Naive B cell (primary cell): ENCODE measurements at regions not wholly inside any gene's neighbourhood (a gene's known extent, or its start where the extent isn't known, plus 50 kb on each side); places are given as distances from the start of the nearest gene placed in this dataset.

Source experiments
- ATAC-seq, 2 donors: fragments of 150-1000 bp; cut with Tn5 transposase; 2 replicates each; pipeline ENCODE4 v1.10.0; 2021; ENCODE audit warnings: low read depth in 2 of 2, mild to moderate bottlenecking in 2 of 2, moderate library complexity in 2 of 2
- DNase-seq: peaks from one replicate; pipeline ENCODE4 v3.0.0; 2022
- H3K27ac Mint-ChIP-seq, 6 donors: one replicate each; pipeline ENCODE4 v1.8.0; 2020 to 2022; ENCODE audit warnings: mild to moderate bottlenecking in 6 of 6, mixed read lengths in 6 of 6, moderate library complexity in 5 of 6, inconsistent platforms in 2 of 6
- H3K27me3 Mint-ChIP-seq, 3 donors: one replicate each; pipeline ENCODE4 v1.8.0; 2021 to 2022; ENCODE audit warnings: mixed read lengths in 3 of 3, mild to moderate bottlenecking in 1 of 3
- H3K36me3 Mint-ChIP-seq, 2 donors: one replicate each; pipeline ENCODE4 v1.8.0; 2020 to 2022; ENCODE audit warnings: mixed read lengths in 2 of 2, inconsistent platforms in 1 of 2, mild to moderate bottlenecking in 1 of 2
- H3K4me1 Mint-ChIP-seq, 3 donors: one replicate each; pipeline ENCODE4 v1.8.0; 2020 to 2022; ENCODE audit warnings: mixed read lengths in 3 of 3, inconsistent platforms in 1 of 3, mild to moderate bottlenecking in 1 of 3, moderate library complexity in 1 of 3
- H3K4me3 Mint-ChIP-seq, 8 donors: one replicate each; pipeline ENCODE4 v1.8.0; 2020 to 2022; ENCODE audit warnings: mild to moderate bottlenecking in 8 of 8, mixed read lengths in 8 of 8, moderate library complexity in 8 of 8, inconsistent platforms in 2 of 8
- H3K9me3 Mint-ChIP-seq, 7 donors: one replicate each; pipeline ENCODE4 v1.8.0; 2020 to 2022; ENCODE audit warnings: mixed read lengths in 7 of 7, mild to moderate bottlenecking in 5 of 7, inconsistent platforms in 2 of 7, moderate library complexity in 1 of 7

- Mint-ChIP-seq H3K27ac (no peak overlapping the region), H3K4me1 (no peaks in the 10 kb centered on the region), H3K4me3 (peak overlapping the region in 1 of 8 donors; percentile 65), H3K27me3 (peaks cover 0 to 11% (median 10%) of the 10 kb centered on the region in 3 donors), H3K9me3 (peaks cover 0 to 6% (median 0%) of the 10 kb centered on the region in 7 donors), H3K36me3 (no peaks in the 10 kb centered on the region)
- DNase-seq (no peak), ATAC-seq (no peak)
These were observed 150.0 kb upstream of the GDNF start for GRCh38 chr5:37989884-37990283.

GRCh38 chr5:37988454-37989046 lies 148.7 kb upstream of the GDNF start:
- no peak overlapping the region for H3K4me3 Mint-ChIP-seq
- H3K4me1 Mint-ChIP-seq: no peaks in the 10 kb centered on the region
- ATAC-seq: no peak

GRCh38 chr5:37984300-37984699 lies 144.5 kb upstream of the GDNF start:
- H3K4me3 Mint-ChIP-seq: no peak overlapping the region
- H3K4me1 Mint-ChIP-seq: no peaks in the 10 kb centered on the region
- peaks cover 0 to 24% (median 3%) of the 10 kb centered on the region in 7 donors for H3K9me3 Mint-ChIP-seq
- no peaks in the 10 kb centered on the region for H3K36me3 Mint-ChIP-seq
- DNase-seq: no peak
- no peaks in the 10 kb centered on the region for H3K27me3 Mint-ChIP-seq
- H3K27ac Mint-ChIP-seq: peak overlapping the region in 1 of 6 donors; percentile 24
- ATAC-seq: no peak

More at GRCh38 chr5:37988454-37989046, 148.7 kb upstream of the GDNF start:
- peaks cover 0 to 11% (median 10%) of the 10 kb centered on the region in 3 donors for H3K27me3 Mint-ChIP-seq
- no peak for DNase-seq
- peak overlapping the region in 1 of 6 donors; percentile 10 for H3K27ac Mint-ChIP-seq
- peaks cover 0 to 6% (median 0%) of the 10 kb centered on the region in 7 donors for H3K9me3 Mint-ChIP-seq
- no peaks in the 10 kb centered on the region for H3K36me3 Mint-ChIP-seq

GRCh38 chr5:37983463-37983862 lies 143.6 kb upstream of the GDNF start:
- no peak for ATAC-seq
- Mint-ChIP-seq H3K4me1 (no peaks in the 10 kb centered on the region), H3K36me3 (no peaks in the 10 kb centered on the region), H3K9me3 (peaks cover 0 to 32% (median 3%) of the 10 kb centered on the region in 7 donors), H3K27ac (no peak overlapping the region), H3K27me3 (no peaks in the 10 kb centered on the region), H3K4me3 (no peak overlapping the region)
- DNase-seq: no peak

GRCh38 chr5:37979559-37979958 lies 139.7 kb upstream of the GDNF start:
- H3K9me3 Mint-ChIP-seq: peaks cover 0 to 52% (median 6%) of the 10 kb centered on the region in 7 donors
- H3K27me3 Mint-ChIP-seq: peaks cover 0 to 4% (median 0%) of the 10 kb centered on the region in 3 donors
- H3K27ac Mint-ChIP-seq: no peak overlapping the region
- H3K4me3 Mint-ChIP-seq: no peak overlapping the region
- no peaks in the 10 kb centered on the region for H3K4me1 Mint-ChIP-seq
- ATAC-seq (no peak), DNase-seq (no peak)
- no peaks in the 10 kb centered on the region for H3K36me3 Mint-ChIP-seq

GRCh38 chr5:37975531-37975930 lies 135.7 kb upstream of the GDNF start:
- H3K9me3 Mint-ChIP-seq: peaks cover 0 to 41% (median 3%) of the 10 kb centered on the region in 7 donors
- ATAC-seq (no peak), DNase-seq (no peak)
- no peaks in the 10 kb centered on the region for H3K36me3 Mint-ChIP-seq
- no peak overlapping the region for H3K27ac Mint-ChIP-seq
- H3K4me1 Mint-ChIP-seq: no peaks in the 10 kb centered on the region
- peaks cover 0 to 4% (median 0%) of the 10 kb centered on the region in 3 donors for H3K27me3 Mint-ChIP-seq
- H3K4me3 Mint-ChIP-seq: no peak overlapping the region

- Mint-ChIP-seq H3K4me1 (no peaks in the 10 kb centered on the region), H3K4me3 (no peak overlapping the region), H3K27me3 (peaks cover 0 to 9% (median 7%) of the 10 kb centered on the region in 3 donors), H3K27ac (no peak overlapping the region), H3K9me3 (peaks cover 0 to 5% (median 0%) of the 10 kb centered on the region in 7 donors), H3K36me3 (no peaks in the 10 kb centered on the region)
- ATAC-seq (no peak), DNase-seq (no peak)
These were observed 131.7 kb upstream of the GDNF start for GRCh38 chr5:37971483-37972024.

GRCh38 chr5:37966871-37967270 lies 127.0 kb upstream of the GDNF start:
- peaks cover 0 to 5% (median 0%) of the 10 kb centered on the region in 7 donors for H3K9me3 Mint-ChIP-seq
- no peaks in the 10 kb centered on the region for H3K36me3 Mint-ChIP-seq
- DNase-seq (no peak), ATAC-seq (no peak)
- H3K4me3 Mint-ChIP-seq: no peak overlapping the region
- H3K27ac Mint-ChIP-seq: no peak overlapping the region
- peaks cover 0 to 11% (median 7%) of the 10 kb centered on the region in 3 donors for H3K27me3 Mint-ChIP-seq
- no peaks in the 10 kb centered on the region for H3K4me1 Mint-ChIP-seq

GRCh38 chr5:37966291-37966690 lies 126.5 kb upstream of the GDNF start:
- Mint-ChIP-seq H3K4me1 (no peaks in the 10 kb centered on the region), H3K36me3 (no peaks in the 10 kb centered on the region), H3K4me3 (no peak overlapping the region), H3K27me3 (peaks cover 0 to 11% (median 7%) of the 10 kb centered on the region in 3 donors), H3K9me3 (peaks cover 0 to 5% (median 0%) of the 10 kb centered on the region in 7 donors), H3K27ac (no peak overlapping the region)
- ATAC-seq (no peak), DNase-seq (no peak)

- Mint-ChIP-seq H3K4me3 (no peak overlapping the region), H3K27ac (no peak overlapping the region), H3K27me3 (peaks cover 0 to 6% (median 0%) of the 10 kb centered on the region in 3 donors), H3K4me1 (no peaks in the 10 kb centered on the region), H3K9me3 (peaks cover 10 to 30% (median 15%) of the 10 kb centered on the region in 7 donors), H3K36me3 (peaks cover 0 to 8% of the 10 kb centered on the region in 2 donors)
- no peak for ATAC-seq
- DNase-seq: no peak
These were observed 122.5 kb upstream of the GDNF start for GRCh38 chr5:37962389-37962788.

- ATAC-seq (no peak), DNase-seq (no peak)
- Mint-ChIP-seq H3K4me1 (no peaks in the 10 kb centered on the region), H3K27ac (no peak overlapping the region), H3K27me3 (no peaks in the 10 kb centered on the region), H3K9me3 (peaks cover 10 to 32% (median 15%) of the 10 kb centered on the region in 7 donors), H3K36me3 (peaks cover 0 to 8% of the 10 kb centered on the region in 2 donors), H3K4me3 (no peak overlapping the region)
These were observed 117.4 kb upstream of the GDNF start for GRCh38 chr5:37957218-37957617.

- peaks cover 0 to 2% (median 0%) of the 10 kb centered on the region in 3 donors for H3K27me3 Mint-ChIP-seq
- H3K4me1 Mint-ChIP-seq: no peaks in the 10 kb centered on the region
These were observed 115.9 kb upstream of the GDNF start for GRCh38 chr5:37955748-37956147.

GRCh38 chr5:37954561-37954960 lies 114.7 kb upstream of the GDNF start:
- Mint-ChIP-seq H3K36me3 (peaks cover 0 to 8% of the 10 kb centered on the region in 2 donors), H3K9me3 (peaks cover 12 to 27% (median 17%) of the 10 kb centered on the region in 7 donors), H3K27ac (no peak overlapping the region), H3K27me3 (peaks cover 0 to 6% (median 4%) of the 10 kb centered on the region in 3 donors), H3K4me3 (no peak overlapping the region), H3K4me1 (no peaks in the 10 kb centered on the region)
- DNase-seq (no peak), ATAC-seq (no peak)

More at GRCh38 chr5:37955748-37956147, 115.9 kb upstream of the GDNF start:
- Mint-ChIP-seq H3K27ac (no peak overlapping the region), H3K9me3 (peaks cover 10 to 32% (median 15%) of the 10 kb centered on the region in 7 donors), H3K4me3 (no peak overlapping the region), H3K36me3 (peaks cover 0 to 8% of the 10 kb centered on the region in 2 donors)
- ATAC-seq (no peak), DNase-seq (no peak)
